ENCODE measurements at regions not wholly inside any gene's neighbourhood (a gene's known extent, or its start where the extent isn't known, plus 50 kb on each side); places are given as distances from the start of the nearest gene placed in this dataset.

DNA sequence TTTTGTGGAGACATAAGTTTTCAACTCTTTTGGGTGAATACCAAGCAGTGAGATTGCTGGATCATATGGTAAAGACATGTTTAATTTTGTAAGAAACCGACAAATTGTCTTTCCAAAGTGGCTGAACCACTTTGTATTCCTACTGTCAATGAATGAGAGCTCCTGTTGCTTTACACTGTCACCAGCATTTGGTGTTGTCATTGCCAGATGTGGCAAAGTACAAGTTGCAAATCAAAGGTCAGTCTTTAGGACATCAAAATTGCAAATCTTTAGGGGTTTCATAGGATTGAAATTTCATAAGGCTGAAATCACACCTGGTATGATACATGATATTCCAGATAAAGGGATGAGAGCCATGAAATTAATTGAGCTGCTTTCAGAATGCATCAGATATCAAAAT lies 67.7 kb upstream of the ELOVL6 start:
- TF ChIP-seq CTCF (IDR thresholded peaks at IDR 0.05) (no peak), ZFX (IDR thresholded peaks at IDR 0.05; ENCODE audit: borderline replicate concordance) (no peak)

All from 22Rv1 (cell line).